Osteoblast (primary cell): ENCODE measurements at regions not wholly inside any gene's neighbourhood (a gene's known extent, or its start where the extent isn't known, plus 50 kb on each side); places are given as distances from the start of the nearest gene placed in this dataset.

Experiments used
- DNase-seq: peaks from one replicate; pipeline ENCODE4 v3.0.0; 2011; ENCODE audit warnings: low spot score, mixed read lengths; ENCODE audit not compliant: insufficient read length; ENCODE audit errors: missing footprints
- H2AFZ ChIP-seq: 2 replicates; pipeline ENCODE4 v1.6.0; 2011; ENCODE audit warnings: mild to moderate bottlenecking, low read length
- H3K27ac ChIP-seq: 2 replicates; pipeline ENCODE4 v1.5.1; 2011; ENCODE audit warnings: mild to moderate bottlenecking, low read depth, low read length, moderate library complexity
- H3K27me3 ChIP-seq: 2 replicates; pipeline ENCODE4 v1.6.0; 2012; ENCODE audit warnings: mild to moderate bottlenecking, control low read depth, inconsistent platforms, low read length, moderate library complexity; ENCODE audit not compliant: insufficient read depth
- H3K36me3 ChIP-seq: 2 replicates; pipeline ENCODE4 v1.5.1; 2011; ENCODE audit warnings: mild to moderate bottlenecking, low read length, control low read depth, moderate library complexity; ENCODE audit not compliant: insufficient read depth
- H3K4me1 ChIP-seq: 2 replicates; pipeline ENCODE4 v1.5.1; 2011; ENCODE audit warnings: mild to moderate bottlenecking, low read length, control low read depth, moderate library complexity; ENCODE audit not compliant: insufficient read depth
- H3K4me2 ChIP-seq: 2 replicates; pipeline ENCODE4 v1.6.0; 2011; ENCODE audit warnings: mild to moderate bottlenecking, low read length; ENCODE audit not compliant: insufficient read depth
- H3K4me3 ChIP-seq: fragments of 200-600 bp; sonication (generic); 3 replicates; pipeline ENCODE4 v1.5.1; 2012; ENCODE audit warnings: mild to moderate bottlenecking, low read length, inconsistent platforms; ENCODE audit not compliant: insufficient read depth
- H3K79me2 ChIP-seq: 2 replicates; pipeline ENCODE4 v1.6.0; 2012; ENCODE audit warnings: mild to moderate bottlenecking, low read length, control low read depth, inconsistent platforms; ENCODE audit not compliant: insufficient read depth
- H3K9me3 ChIP-seq: 2 replicates; pipeline ENCODE4 v1.5.1; 2011; ENCODE audit warnings: low read depth, low read length, control low read depth
- H4K20me1 ChIP-seq: 2 replicates; pipeline ENCODE4 v1.6.0; 2012; ENCODE audit warnings: mild to moderate bottlenecking, low read length, control low read depth; ENCODE audit not compliant: insufficient read depth
- TF ChIP-seq, protein P1 (sequence below): IDR thresholded peaks from 2 replicates; pipeline ENCODE4 v1.5.1; 2011; ENCODE audit warnings: mild to moderate bottlenecking, low read depth, low read length, moderate library complexity; ENCODE audit errors: extremely low read depth

DNA sequence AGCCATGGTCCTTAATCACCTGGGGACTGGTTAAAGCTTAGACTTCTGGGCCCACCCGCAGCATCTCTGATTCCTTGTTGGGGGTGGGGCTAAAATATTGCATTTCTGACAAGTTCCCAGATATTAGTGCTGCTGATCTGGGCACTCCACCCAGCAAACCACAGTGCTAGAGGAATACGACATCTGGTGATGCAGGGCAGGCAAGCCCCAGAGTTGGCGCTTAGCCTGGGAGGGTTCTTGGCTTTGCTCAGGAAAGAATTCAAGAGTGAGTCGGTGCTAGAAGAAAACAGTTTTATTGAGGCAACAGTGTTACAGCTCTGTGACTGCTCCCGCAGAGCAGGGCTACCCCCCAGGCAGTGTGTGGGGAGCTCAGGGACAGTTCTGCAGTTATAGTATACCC lies 210.7 kb downstream of the TFAP2C start:
- DNase-seq: no peak
- H2AFZ ChIP-seq: no peak overlapping the region
- H3K4me1 ChIP-seq: no peaks in the 10 kb centered on the region
- no peaks in the 10 kb centered on the region for H3K79me2 ChIP-seq
- TF ChIP-seq, protein P1, sequence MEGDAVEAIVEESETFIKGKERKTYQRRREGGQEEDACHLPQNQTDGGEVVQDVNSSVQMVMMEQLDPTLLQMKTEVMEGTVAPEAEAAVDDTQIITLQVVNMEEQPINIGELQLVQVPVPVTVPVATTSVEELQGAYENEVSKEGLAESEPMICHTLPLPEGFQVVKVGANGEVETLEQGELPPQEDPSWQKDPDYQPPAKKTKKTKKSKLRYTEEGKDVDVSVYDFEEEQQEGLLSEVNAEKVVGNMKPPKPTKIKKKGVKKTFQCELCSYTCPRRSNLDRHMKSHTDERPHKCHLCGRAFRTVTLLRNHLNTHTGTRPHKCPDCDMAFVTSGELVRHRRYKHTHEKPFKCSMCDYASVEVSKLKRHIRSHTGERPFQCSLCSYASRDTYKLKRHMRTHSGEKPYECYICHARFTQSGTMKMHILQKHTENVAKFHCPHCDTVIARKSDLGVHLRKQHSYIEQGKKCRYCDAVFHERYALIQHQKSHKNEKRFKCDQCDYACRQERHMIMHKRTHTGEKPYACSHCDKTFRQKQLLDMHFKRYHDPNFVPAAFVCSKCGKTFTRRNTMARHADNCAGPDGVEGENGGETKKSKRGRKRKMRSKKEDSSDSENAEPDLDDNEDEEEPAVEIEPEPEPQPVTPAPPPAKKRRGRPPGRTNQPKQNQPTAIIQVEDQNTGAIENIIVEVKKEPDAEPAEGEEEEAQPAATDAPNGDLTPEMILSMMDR: no peak
- H4K20me1 ChIP-seq: no peaks in the 10 kb centered on the region
- H3K9me3 ChIP-seq: no peaks in the 10 kb centered on the region
- no peak overlapping the region for H3K4me2 ChIP-seq
- no peak overlapping the region for H3K27ac ChIP-seq
- H3K36me3 ChIP-seq: no peaks in the 10 kb centered on the region
- H3K27me3 ChIP-seq: no peaks in the 10 kb centered on the region
- no peak overlapping the region for H3K4me3 ChIP-seq

GRCh38 chr20:56840716-56841261 lies 211.7 kb downstream of the TFAP2C start:
- DNase-seq: no peak
- Histone ChIP-seq H3K36me3 (no peaks in the 10 kb centered on the region), H4K20me1 (no peaks in the 10 kb centered on the region), H3K9me3 (no peaks in the 10 kb centered on the region), H3K27ac (no peak overlapping the region), H3K4me3 (no peak overlapping the region), H3K79me2 (no peaks in the 10 kb centered on the region), H3K4me2 (no peak overlapping the region), H2AFZ (no peak overlapping the region), H3K4me1 (no peaks in the 10 kb centered on the region), H3K27me3 (no peaks in the 10 kb centered on the region)
- TF ChIP-seq, protein P1: no peak

DNA sequence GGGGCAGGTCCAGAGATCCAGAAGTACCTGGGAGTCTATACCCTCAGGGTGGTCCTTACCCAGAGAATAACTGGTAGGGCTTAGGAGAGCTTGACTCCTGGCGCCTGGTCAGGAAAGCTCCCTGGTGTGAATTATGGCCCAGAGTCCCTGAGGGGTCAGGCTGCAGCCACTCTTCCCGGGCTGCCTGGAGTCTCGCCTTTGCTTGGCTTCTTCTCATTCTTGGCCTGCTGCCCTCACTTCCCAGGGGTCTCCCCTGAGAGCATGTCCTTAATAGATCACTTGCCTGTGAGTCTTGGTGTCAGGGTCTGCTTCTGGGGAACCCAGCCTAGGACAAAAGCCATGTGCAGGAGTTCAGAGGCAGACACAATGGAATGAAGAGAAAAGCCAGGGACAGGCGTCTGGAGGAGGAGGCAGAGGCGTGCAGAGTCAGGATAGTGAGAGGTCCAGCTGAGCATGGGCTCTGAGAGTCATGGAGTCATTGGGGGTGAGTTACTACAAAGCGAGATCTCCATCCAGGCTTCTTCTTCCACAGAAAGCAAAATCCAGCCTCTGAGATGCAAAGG lies 212.3 kb downstream of the TFAP2C start:
- H3K4me1 ChIP-seq: no peaks in the 10 kb centered on the region
- no peaks in the 10 kb centered on the region for H3K36me3 ChIP-seq
- no peaks in the 10 kb centered on the region for H3K27me3 ChIP-seq
- TF ChIP-seq, protein P1: no peak
- no peak overlapping the region for H3K4me2 ChIP-seq
- no peak for DNase-seq
- H4K20me1 ChIP-seq: no peaks in the 10 kb centered on the region
- no peak overlapping the region for H3K27ac ChIP-seq
- H3K9me3 ChIP-seq: no peaks in the 10 kb centered on the region
- no peak overlapping the region for H2AFZ ChIP-seq
- H3K4me3 ChIP-seq: no peak overlapping the region
- H3K79me2 ChIP-seq: no peaks in the 10 kb centered on the region

DNA sequence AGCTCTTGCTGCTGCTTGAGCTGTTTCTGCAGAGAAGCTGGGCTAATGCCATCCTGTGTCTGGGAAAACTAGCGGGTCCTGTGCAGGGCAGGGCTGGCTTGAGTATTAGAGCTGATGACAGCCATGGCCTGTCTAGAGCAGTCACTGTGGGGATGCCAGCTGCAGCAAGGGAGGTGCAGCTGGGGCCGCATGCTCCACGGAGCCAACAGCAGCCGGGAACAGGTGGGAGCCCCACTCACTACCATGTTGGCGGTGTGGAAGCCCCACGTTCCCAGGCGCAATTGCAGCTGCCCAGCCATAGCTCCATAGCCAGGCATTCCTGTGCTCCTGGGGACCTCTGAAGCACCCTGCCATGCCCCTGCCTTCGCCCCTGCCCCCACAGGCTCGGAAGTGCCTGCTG lies 212.9 kb downstream of the TFAP2C start:
- Histone ChIP-seq H3K27me3 (no peaks in the 10 kb centered on the region), H4K20me1 (no peaks in the 10 kb centered on the region), H3K36me3 (no peaks in the 10 kb centered on the region), H2AFZ (no peak overlapping the region), H3K27ac (no peak overlapping the region), H3K4me3 (no peak overlapping the region), H3K4me1 (no peaks in the 10 kb centered on the region), H3K4me2 (no peak overlapping the region), H3K79me2 (no peaks in the 10 kb centered on the region), H3K9me3 (no peaks in the 10 kb centered on the region)
- TF ChIP-seq, protein P1: no peak
- no peak for DNase-seq
